ENCODE measurements at regions not wholly inside any gene's neighbourhood (a gene's known extent, or its start where the extent isn't known, plus 50 kb on each side); places are given as distances from the start of the nearest gene placed in this dataset.

GRCh38 chr6:28758818-28759235 is 165.0 kb downstream of the TRIM27 start:
- TF ChIP-seq POLR2A (IDR thresholded peaks at IDR 0.05), result no peak
- TF ChIP-seq, protein P1, sequence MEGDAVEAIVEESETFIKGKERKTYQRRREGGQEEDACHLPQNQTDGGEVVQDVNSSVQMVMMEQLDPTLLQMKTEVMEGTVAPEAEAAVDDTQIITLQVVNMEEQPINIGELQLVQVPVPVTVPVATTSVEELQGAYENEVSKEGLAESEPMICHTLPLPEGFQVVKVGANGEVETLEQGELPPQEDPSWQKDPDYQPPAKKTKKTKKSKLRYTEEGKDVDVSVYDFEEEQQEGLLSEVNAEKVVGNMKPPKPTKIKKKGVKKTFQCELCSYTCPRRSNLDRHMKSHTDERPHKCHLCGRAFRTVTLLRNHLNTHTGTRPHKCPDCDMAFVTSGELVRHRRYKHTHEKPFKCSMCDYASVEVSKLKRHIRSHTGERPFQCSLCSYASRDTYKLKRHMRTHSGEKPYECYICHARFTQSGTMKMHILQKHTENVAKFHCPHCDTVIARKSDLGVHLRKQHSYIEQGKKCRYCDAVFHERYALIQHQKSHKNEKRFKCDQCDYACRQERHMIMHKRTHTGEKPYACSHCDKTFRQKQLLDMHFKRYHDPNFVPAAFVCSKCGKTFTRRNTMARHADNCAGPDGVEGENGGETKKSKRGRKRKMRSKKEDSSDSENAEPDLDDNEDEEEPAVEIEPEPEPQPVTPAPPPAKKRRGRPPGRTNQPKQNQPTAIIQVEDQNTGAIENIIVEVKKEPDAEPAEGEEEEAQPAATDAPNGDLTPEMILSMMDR (IDR thresholded peaks at IDR 0.05), result no peak
- no peak for TF ChIP-seq EP300 (IDR thresholded peaks at IDR 0.05)

Data from upper lobe of left lung (tissue), 4 donors.